Activated naive CD4-positive, alpha-beta T cell treated with anti-CD3 and anti-CD28 coated beads, Interleukin-2, amount 50 U/mL, for 72 hours (primary cell): ENCODE measurements at regions not wholly inside any gene's neighbourhood (a gene's known extent, or its start where the extent isn't known, plus 50 kb on each side); places are given as distances from the start of the nearest gene placed in this dataset.

ENCODE experiments used
- ATAC-seq, 2 donors: fragments of 150-1000 bp; cut with Tn5 transposase; 2 replicates each; pipeline ENCODE4 v1.10.0; 2021; ENCODE audit warnings: mild to moderate bottlenecking in 2 of 2, moderate library complexity in 2 of 2
- DNase-seq, 2 donors: peaks; one replicate each; pipeline ENCODE4 v3.0.0; 2021 to 2022; ENCODE audit warnings: low spot score in 2 of 2
- H3K27ac Mint-ChIP-seq, 2 donors: one replicate each; pipeline ENCODE4 v1.8.0; 2022; ENCODE audit warnings: mild to moderate bottlenecking in 2 of 2, mixed read lengths in 2 of 2
- H3K36me3 Mint-ChIP-seq, 2 donors: one replicate each; pipeline ENCODE4 v1.8.0; 2022; ENCODE audit warnings: mixed read lengths in 2 of 2
- H3K9me3 Mint-ChIP-seq, 2 donors: one replicate each; pipeline ENCODE4 v1.8.0; 2022; ENCODE audit warnings: mixed read lengths in 2 of 2

DNA sequence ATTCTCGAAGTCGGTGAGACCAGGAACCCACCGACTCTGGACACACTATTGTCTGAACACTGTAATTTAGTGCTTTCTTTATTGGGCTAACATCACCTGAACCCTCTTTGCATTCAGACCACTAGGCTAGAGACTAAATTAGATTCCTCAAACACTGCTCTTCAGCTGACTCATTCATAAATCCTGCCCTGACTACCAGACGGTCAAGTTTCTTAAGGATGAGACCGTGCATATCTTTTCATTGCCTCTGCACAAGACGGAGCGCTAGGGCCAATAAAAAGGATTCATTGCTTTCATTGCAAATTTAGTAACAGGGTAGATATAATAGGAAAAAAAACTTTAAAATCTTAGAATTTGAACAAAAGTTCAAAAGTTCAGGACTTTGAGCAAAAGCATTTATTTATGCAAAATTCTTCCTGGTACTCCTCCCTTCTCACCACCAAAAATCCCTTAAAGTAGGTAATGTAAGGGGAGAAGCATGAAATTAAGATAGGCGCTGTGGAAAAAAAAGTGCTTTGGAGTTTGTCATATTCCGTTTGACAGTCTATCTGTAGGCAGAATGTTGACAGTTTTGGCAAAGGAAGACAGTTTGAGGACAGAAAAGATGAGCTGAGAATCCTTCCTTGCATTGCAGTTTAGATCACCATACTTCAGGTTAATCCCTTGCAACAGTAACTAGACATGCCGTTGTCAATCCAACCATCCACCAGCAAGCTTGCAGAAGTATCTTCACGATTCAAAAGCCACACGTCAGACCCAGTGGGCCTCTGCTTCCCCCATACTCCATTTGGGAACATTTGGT lies 328.6 kb upstream of the JARID2 start:
- Mint-ChIP-seq H3K36me3 (no peaks in the 10 kb centered on the region), H3K9me3 (no peaks in the 10 kb centered on the region), H3K27ac (no peak overlapping the region)
- ATAC-seq (no peak), DNase-seq (no peak)

GRCh38 chr6:14918200-14918907 lies 327.5 kb upstream of the JARID2 start:
- DNase-seq (no peak), ATAC-seq (no peak)
- Mint-ChIP-seq H3K27ac (peak overlapping the region in 1 of 2 donors; percentile 2), H3K9me3 (no peaks in the 10 kb centered on the region), H3K36me3 (no peaks in the 10 kb centered on the region)

GRCh38 chr6:14919038-14919670 lies 326.7 kb upstream of the JARID2 start:
- Mint-ChIP-seq H3K27ac (no peak overlapping the region), H3K36me3 (no peaks in the 10 kb centered on the region), H3K9me3 (no peaks in the 10 kb centered on the region)
- ATAC-seq, result no peak
- no peak for DNase-seq

DNA sequence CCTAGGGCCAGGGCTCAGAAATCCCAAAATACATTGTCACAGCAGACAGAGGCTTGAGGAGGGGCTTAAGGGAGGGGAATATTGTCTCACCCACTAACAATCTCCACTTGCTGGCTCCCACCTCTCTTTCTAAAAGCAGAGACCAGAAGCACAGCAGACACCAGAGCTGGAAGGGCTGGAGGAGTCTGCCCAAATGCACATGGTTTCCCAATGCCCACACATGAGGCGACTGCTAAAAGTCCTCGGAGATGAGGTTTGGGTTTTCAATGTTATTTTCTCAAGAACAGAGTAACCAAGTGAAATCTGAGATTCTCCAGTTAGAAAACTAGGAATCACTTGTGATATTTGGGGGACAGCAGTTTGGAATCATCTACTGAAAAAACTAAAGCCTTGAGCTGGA lies 325.6 kb upstream of the JARID2 start:
- no peak for ATAC-seq
- Mint-ChIP-seq H3K27ac (no peak overlapping the region), H3K9me3 (no peaks in the 10 kb centered on the region), H3K36me3 (no peaks in the 10 kb centered on the region)
- DNase-seq, result no peak

DNA sequence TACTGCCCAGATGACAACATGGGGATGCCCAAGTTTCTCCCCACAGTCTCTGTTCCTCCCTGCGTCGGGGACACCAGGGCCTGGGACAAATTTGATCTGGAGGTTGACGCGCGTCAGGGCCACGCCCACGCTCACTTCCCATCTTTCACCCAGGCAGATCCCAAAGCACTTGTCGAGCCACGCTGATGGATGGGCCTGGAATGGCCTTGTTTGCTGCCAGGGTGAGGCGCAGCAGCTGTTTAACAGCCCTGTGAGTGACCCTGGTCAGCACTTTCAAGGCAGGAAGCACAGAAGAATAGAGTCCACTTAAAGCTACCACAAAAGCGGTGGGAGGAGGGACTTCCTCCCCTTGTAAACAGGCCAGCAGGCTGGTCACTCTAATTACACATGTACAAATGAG lies 324.7 kb upstream of the JARID2 start:
- no peak for ATAC-seq
- H3K36me3 Mint-ChIP-seq, result no peaks in the 10 kb centered on the region
- H3K27ac Mint-ChIP-seq, result no peak overlapping the region
- no peaks in the 10 kb centered on the region for H3K9me3 Mint-ChIP-seq
- no peak for DNase-seq

DNA sequence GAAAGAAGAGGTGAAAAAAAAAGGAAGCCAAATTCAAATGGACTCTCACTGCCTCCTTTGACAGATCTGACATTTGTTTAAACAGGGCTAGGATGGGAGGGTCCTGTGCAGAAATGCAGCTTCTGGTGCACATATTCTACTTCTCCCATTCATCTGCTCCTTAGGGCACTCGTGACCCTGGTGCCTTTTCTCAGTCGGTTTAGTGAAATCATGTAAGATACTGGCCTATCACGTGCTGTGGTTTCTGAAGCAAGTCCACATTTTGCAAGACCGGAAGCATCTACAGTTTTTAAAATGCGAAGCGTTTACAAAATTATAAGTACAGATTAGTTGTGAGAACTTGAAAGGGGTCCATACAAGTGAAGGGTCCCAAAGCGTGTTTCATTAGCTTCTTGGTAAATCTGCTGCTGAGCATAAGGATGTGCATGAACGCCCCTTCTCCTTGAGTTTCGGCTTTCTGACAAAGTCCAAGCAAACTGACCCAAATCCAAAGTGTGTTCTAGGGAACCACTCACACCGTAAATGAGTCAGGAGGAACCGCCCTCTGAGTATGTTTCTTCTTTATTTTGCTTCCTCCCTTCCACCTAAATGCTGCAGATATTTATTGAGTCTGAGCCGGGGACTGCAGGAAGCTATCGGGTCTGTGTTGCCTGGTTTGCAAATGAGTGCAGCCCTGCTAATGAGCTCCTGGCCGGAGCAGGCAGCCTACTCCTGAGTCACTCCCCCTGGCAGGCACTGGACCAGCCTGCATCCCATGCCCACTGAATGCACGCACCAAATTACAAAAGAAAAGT lies 323.8 kb upstream of the JARID2 start:
- H3K36me3 Mint-ChIP-seq, result no peaks in the 10 kb centered on the region
- ATAC-seq, result no peak
- no peak for DNase-seq
- no peak overlapping the region for H3K27ac Mint-ChIP-seq
- H3K9me3 Mint-ChIP-seq, result no peaks in the 10 kb centered on the region

- ATAC-seq (no peak), DNase-seq (no peak)
- Mint-ChIP-seq H3K36me3 (no peaks in the 10 kb centered on the region), H3K9me3 (no peaks in the 10 kb centered on the region), H3K27ac (peak overlapping the region in 1 of 2 donors; percentile 38)
These were observed 323.0 kb upstream of the JARID2 start for GRCh38 chr6:14922706-14923460.

- DNase-seq (no peak), ATAC-seq (no peak)
- Mint-ChIP-seq H3K27ac (peak overlapping the region in 1 of 2 donors; percentile 38), H3K36me3 (no peaks in the 10 kb centered on the region), H3K9me3 (no peaks in the 10 kb centered on the region)
These were observed 321.5 kb upstream of the JARID2 start for GRCh38 chr6:14924126-14925024.

DNA sequence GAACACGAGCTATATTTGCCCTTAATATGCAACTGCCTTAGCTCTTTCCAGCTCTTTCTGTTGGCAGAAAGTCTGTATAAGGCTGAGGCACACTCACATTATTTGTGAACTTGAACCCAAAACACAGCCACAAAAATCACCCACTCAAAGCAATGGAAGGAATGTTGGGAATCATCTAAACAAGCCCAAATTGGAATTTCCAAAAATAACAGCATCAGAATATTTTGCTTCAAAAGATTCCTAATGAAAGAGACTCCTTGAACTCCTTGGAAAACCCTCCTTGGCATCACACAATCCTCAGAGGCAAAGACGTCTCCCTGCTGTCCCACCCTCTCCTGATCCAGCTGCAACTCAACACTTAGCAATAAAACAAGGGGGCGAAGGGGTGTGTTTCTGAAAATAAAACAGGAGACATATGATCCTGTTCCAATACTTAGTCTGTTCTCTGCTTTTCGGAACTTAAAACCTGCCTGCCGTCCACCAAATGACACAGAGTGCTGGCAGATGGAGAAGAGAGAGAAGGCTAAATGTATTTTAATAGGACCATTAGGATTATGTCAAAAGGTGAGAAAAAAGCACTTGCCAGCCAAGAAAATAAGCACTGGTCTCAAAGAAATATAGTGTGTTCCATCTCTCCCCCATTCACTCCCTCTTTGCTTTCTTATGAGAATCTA lies 320.7 kb upstream of the JARID2 start:
- no peaks in the 10 kb centered on the region for H3K36me3 Mint-ChIP-seq
- DNase-seq (no peak), ATAC-seq (no peak)
- H3K27ac Mint-ChIP-seq, result no peak overlapping the region
- H3K9me3 Mint-ChIP-seq, result no peaks in the 10 kb centered on the region

- no peak overlapping the region for H3K27ac Mint-ChIP-seq
- no peak for DNase-seq
- no peaks in the 10 kb centered on the region for H3K9me3 Mint-ChIP-seq
- ATAC-seq, result no peak
- H3K36me3 Mint-ChIP-seq, result no peaks in the 10 kb centered on the region
These were observed 320.2 kb upstream of the JARID2 start for GRCh38 chr6:14925699-14926026.

- Mint-ChIP-seq H3K36me3 (peaks cover 0 to 2% of the 10 kb centered on the region in 2 donors), H3K27ac (no peak overlapping the region), H3K9me3 (no peaks in the 10 kb centered on the region)
- ATAC-seq, result no peak
- DNase-seq, result no peak
These were observed 318.5 kb upstream of the JARID2 start for GRCh38 chr6:14927398-14927797.

DNA sequence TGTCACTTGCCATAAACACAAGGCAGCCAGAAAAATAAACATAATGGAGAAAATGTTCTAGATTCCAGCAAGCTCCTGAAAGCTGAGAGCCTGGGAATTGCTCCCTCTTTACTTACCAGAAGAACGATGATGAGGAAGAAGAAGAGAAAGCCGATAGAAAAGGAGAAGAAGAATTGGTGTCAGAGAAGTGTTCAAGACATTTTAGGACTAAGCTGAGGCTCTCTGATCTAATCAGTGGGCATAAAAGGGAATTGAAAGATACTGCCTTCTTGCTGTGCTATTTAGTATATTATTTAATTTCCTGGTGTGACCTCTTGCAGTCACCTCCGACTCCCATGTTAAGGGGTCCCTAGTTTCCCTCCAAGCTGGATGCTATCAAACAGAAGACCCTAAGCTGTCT lies 316.6 kb upstream of the JARID2 start:
- Mint-ChIP-seq H3K9me3 (no peaks in the 10 kb centered on the region), H3K27ac (no peak overlapping the region), H3K36me3 (peaks cover 0 to 4% of the 10 kb centered on the region in 2 donors)
- ATAC-seq (no peak), DNase-seq (no peak)

DNA sequence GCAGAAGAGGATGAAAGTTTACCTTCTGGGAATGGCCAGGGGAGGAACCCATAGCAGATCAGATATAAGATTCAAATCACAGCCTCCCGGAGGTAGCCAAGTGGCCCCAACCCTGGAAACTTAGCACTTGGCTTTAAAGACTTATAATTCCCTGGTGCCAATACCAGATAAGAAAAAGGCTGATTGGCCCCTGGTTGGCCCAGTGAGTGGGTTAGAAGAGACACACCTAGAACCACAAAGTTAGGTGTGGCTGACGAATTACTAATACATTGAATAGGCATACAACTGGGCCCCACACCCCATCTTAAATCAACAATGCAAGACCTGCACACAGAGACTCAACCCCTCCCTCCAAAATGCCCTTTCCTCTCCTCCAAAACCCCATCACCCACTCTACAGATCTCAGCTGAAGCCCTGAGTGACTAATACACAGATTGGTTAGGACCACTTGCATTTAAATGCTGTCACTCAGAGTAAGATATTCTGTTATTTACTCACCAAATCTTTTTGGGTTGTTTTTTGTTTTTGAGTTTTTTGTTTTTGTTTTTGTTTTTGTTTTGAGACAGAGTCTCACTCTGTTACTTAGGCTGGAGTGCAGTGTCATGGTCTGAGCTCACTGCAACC lies 315.4 kb upstream of the JARID2 start:
- DNase-seq (no peak), ATAC-seq (peak in 1 of 2 donors; percentile 30)
- Mint-ChIP-seq H3K36me3 (peaks cover 0 to 4% of the 10 kb centered on the region in 2 donors), H3K27ac (no peak overlapping the region), H3K9me3 (no peaks in the 10 kb centered on the region)

GRCh38 chr6:14932485-14933182 lies 313.2 kb upstream of the JARID2 start:
- DNase-seq, result no peak
- no peaks in the 10 kb centered on the region for H3K9me3 Mint-ChIP-seq
- no peak for ATAC-seq
- H3K36me3 Mint-ChIP-seq, result peaks cover 0 to 4% of the 10 kb centered on the region in 2 donors
- H3K27ac Mint-ChIP-seq, result peak overlapping the region in 1 of 2 donors; percentile 65
